ENCODE measurements at regions not wholly inside any gene's neighbourhood (a gene's known extent, or its start where the extent isn't known, plus 50 kb on each side); places are given as distances from the start of the nearest gene placed in this dataset.
"Not testable (repeated sequence)": the region's sequence is repeated elsewhere in the genome, so short reads cannot be mapped to it uniquely, and the experiment has no call there.

DNA sequence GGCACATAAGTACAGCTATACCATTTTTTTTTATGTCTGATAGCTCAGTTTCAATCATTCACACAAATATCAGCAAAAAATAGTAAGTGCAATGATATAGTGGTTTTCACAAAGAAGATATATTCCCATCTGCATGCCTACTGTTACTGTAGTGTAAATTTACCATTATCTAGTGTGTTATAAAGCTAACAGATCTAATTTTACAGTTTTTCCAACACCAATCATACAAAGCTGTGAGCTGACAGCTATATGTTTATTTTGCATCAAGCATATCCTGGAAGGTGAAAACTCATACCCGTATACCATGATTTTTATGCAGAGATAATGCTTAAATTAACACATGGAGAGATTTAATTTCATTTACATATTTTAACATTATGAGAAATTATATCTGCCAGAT, 89.9 kb upstream of the HAPLN1 start:
- intact Hi-C loops (cut with micrococcal nuclease) = no loop called here

DNA sequence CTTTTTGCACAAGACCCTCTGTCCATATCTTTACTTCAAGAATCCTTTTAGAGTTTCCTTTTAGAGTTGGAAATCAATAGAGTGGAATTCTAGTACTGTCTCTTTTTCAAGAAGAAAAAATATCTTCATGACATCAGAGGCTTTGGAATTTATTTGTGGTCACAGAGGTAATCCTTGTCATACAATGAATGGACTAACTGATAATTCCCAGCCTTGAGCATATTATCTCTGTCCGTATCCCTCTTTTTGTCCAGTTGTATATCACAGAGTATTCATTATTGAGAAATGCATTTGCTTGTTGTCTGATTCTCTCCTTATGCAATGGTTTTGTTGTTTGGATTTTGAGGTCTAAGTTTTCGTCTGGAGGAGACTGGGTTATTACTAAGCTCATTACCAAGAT, 82.0 kb upstream of the HAPLN1 start:
- intact Hi-C loops (cut with micrococcal nuclease) = no loop called here

DNA sequence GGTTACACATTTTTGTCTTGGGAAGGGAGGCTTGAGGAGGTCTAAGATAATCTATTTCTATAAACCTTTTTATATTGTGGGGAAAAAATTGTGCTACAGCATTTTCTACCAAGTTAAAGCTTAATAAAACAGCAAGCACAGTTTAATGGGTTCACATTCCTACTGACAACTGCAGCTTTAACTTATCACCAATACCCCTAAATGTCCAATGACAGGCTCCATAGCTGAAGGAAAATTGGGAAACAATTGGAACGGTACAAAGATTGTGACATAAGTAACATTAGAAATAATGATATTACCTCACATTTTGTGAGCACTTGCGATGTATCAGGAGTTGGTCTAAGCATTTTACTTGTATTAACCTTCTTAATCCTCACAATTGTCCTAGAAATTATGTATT, 79.5 kb upstream of the HAPLN1 start:
- intact Hi-C loops (cut with micrococcal nuclease) = no loop called here

DNA sequence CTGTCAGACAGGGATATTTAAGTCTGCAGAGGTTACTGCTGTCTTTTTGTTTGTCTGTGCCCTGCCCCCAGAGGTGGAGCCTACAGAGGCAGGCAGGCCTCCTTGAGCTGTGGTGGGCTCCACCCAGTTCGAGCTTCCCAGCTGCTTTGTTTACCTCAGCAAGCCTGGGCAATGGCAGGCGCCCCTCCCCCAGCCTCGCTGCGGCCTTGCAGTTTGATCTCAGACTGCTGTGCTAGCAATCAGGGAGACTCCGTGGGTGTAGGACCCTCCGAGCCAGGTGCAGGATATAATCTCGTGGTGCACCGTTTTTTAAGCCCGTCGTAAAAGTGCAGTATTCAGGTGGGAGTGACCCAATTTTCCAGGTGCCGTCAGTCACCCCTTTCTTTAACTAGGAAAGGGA, 78.4 kb upstream of the HAPLN1 start:
- intact Hi-C loops (cut with micrococcal nuclease) = not testable (repeated sequence)

DNA sequence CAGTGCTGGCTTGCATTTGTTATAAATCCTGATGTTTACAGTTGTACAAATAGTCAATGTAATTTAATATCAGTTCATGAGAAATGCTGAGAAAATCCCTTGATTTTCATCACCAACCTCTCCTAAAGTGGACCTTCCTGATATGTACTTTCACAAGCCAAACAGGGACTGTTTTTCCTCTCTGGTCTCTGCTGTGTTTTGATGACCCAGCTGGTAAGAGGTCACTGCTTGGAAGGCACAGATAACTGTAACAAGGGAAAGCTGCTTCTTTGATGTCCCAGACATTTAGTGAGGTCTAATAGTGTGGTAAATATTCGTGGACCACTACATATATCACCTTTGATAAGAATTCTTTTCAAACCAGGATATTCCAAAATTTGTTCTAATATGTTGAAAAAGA, 68.7 kb upstream of the HAPLN1 start:
- intact Hi-C loops (cut with micrococcal nuclease) = no loop called here

DNA sequence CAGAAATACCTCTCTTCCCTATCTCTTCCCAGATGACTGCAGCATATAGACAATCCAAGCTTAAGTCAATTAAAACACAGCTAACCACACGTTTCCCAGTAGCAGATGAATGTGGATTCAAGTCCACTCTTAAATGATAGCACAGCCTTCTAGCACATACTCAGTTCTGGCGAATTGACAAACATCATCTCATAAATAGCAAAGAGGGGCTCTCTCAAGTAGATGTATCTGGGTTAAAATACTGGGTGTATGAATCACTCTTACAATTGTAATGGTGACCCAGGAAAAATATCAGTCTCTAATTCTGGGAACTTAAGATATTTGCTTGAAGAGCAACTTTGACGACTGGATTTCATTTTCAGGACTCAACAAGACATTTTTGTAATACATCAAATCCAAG, 67.0 kb upstream of the HAPLN1 start:
- intact Hi-C loops (cut with micrococcal nuclease) = no loop called here

DNA sequence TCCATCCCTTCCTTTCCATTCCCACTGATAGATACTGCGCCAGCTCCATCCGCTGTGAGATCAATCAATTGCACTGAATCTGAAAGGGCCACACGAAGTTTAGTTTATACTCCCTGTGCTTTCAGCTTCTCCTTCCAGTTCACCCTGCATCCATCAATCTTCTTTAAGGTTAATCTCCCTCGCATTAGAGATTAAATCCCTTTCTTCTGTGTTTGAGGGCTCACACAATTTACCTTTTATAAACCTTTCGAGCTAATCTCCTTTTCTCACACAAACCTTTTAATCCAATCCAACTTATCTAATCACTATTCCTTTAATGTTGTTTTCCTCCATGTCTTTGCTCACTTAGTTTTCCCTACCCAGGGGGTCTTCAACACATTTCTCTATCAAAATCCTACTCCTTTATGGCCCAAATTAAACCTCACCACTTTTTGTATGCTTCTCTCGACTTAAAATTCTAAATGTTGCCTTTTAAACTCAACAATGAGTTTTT, 64.6 kb upstream of the HAPLN1 start:
- intact Hi-C loops (cut with micrococcal nuclease) = no loop called here

DNA sequence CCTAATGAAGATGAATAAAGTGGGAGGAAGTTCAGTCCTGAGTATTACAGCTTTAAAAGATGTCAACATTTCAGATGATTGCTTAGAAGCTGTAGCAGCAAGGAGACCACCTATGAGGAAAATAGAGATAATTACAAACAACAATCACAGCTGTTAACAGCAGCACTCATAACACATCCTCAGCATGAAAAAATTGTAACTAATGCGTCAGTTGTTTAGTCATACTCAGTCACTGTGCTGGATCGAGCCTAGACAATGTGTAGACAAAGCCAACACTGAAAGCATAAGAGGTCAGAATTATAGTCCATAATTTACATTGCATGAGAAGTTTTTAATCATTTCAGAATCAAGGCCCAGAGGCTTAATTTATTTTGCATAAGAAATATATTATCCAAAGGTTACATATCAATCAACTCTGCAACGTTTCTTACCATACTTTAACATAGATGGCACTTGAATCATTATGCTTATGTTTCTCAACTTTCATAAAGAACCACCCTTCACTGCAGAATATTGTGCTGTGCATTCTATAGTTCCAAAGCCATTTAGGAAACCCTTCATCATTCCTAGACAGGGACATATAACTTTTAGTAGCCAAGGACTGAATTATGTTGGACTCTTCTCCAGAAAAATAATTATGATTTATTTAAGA, 60.2 kb upstream of the HAPLN1 start:
- intact Hi-C loops (cut with micrococcal nuclease) = no loop called here

DNA sequence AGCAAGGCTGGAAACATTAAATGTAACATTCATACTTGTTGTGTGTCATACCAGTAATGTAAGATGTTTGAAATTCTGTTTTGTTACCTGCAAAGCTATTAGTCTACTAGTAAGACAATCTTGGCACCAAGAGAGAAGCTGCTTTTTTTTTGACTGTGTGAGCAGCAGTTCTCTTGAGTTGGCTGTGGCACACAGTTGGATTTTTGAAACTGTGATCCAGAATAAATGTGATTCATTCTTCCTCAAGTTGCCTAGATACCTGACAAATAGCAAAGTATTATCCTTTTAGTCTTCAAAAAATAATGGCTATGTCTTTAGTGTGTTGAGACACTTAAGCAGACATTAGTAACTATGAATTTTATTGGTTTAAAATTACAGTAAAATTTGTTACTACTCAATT, 57.2 kb upstream of the HAPLN1 start:
- intact Hi-C loops (cut with micrococcal nuclease) = no loop called here

DNA sequence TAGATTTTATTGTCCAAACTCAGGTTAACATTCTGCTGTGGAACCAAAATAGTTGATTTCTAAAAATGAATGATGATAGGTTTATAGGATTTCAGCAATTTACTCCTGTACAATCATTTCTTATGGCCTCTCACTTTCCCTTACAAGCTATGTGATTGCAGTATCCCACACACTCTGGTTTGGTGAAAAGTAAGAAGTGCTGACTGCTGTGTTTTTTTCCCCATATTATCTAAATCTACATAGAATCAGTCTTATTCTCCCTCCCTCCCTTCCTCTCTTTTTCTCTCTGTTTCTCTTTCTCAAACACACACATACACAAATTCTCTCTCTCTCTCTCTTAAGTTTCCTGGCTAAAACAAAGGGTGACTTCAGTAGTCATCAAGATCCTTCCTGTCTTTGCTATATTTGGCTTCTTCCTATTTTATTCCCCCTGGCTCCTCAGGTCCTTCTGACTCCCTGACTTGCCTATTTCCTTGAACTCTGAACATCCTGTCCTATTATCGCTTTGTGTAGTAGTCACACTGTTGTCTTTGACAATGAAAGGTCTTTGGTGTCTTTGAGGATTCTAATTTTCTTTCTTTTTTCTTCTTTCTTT, 55.9 kb upstream of the HAPLN1 start:
- intact Hi-C loops (cut with micrococcal nuclease) = no loop called here

Measured in T-helper 1 cell treated with Interleukin-12 subunit alpha and Interleukin-12 subunit beta and Interleukin-4 antibody, amounts not matched to agents 30 ng/mL and 1 ng/mL, for 36 hours (primary cell).